ENCODE measurements at regions not wholly inside any gene's neighbourhood (a gene's known extent, or its start where the extent isn't known, plus 50 kb on each side); places are given as distances from the start of the nearest gene placed in this dataset.

DNA sequence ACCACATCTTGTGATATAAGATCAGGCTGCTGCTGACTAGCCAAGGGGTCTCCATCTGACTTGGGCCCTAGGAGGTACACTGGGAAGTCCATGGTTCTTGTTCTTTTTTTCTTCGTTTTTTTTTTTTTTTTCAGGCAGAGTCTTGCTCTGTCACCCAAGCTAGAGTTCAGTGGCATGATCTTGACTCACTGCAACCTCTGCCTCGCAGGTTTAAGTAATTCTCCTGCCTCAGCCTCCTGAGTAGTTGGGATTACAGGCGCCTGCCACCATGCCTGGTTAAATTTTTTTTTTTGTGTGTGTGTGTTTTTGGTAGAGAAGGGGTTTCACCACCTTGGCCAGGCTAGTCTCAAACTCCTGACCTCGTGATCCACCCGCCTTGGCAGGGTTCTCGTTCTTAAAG, 178.2 kb downstream of the RMST start:
- no peak for TF ChIP-seq EZH2phosphoT487 (IDR thresholded peaks at IDR 0.05)
- TF ChIP-seq, protein P1, sequence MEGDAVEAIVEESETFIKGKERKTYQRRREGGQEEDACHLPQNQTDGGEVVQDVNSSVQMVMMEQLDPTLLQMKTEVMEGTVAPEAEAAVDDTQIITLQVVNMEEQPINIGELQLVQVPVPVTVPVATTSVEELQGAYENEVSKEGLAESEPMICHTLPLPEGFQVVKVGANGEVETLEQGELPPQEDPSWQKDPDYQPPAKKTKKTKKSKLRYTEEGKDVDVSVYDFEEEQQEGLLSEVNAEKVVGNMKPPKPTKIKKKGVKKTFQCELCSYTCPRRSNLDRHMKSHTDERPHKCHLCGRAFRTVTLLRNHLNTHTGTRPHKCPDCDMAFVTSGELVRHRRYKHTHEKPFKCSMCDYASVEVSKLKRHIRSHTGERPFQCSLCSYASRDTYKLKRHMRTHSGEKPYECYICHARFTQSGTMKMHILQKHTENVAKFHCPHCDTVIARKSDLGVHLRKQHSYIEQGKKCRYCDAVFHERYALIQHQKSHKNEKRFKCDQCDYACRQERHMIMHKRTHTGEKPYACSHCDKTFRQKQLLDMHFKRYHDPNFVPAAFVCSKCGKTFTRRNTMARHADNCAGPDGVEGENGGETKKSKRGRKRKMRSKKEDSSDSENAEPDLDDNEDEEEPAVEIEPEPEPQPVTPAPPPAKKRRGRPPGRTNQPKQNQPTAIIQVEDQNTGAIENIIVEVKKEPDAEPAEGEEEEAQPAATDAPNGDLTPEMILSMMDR (IDR thresholded peaks at IDR 0.05) = no peak
